ENCODE measurements at regions not wholly inside any gene's neighbourhood (a gene's known extent, or its start where the extent isn't known, plus 50 kb on each side); places are given as distances from the start of the nearest gene placed in this dataset.

DNA sequence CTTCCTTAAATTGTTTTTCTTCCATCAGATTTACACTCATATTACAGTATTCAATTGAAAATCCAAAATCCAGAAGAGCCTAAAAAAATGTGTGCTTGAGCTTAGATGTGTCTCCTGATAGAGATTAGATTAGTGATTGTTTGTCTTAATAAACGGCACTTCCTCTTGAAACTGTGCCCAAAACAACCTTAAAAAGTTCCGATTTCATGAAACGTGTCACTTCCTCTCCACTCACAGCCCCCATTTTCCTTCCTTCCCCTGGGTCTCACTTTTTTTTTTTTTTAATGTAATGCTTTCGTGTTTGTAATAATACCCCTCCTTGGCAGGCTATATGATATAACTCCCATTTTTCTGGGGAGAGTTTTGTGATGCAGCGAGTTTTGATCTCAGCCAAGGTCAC, 114.8 kb upstream of the ADO start:
- ATAC-seq = peak in 1 of 4 donors; percentile 56
- TF ChIP-seq, protein P1, sequence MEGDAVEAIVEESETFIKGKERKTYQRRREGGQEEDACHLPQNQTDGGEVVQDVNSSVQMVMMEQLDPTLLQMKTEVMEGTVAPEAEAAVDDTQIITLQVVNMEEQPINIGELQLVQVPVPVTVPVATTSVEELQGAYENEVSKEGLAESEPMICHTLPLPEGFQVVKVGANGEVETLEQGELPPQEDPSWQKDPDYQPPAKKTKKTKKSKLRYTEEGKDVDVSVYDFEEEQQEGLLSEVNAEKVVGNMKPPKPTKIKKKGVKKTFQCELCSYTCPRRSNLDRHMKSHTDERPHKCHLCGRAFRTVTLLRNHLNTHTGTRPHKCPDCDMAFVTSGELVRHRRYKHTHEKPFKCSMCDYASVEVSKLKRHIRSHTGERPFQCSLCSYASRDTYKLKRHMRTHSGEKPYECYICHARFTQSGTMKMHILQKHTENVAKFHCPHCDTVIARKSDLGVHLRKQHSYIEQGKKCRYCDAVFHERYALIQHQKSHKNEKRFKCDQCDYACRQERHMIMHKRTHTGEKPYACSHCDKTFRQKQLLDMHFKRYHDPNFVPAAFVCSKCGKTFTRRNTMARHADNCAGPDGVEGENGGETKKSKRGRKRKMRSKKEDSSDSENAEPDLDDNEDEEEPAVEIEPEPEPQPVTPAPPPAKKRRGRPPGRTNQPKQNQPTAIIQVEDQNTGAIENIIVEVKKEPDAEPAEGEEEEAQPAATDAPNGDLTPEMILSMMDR (IDR thresholded peaks at IDR 0.05) = no peak
- no peak for TF ChIP-seq POLR2A (IDR thresholded peaks at IDR 0.05)
- DNase-seq = no peak
- Histone ChIP-seq H3K9me3 (no peaks in the 10 kb centered on the region), H3K27ac (peak overlapping the region in 1 of 3 donors; percentile 31), H3K36me3 (no peaks in the 10 kb centered on the region), H3K27me3 (no peaks in the 10 kb centered on the region), H3K4me1 (no peaks in the 10 kb centered on the region), H3K4me3 (no peak overlapping the region)
- WGBS (ENCODE audit: insufficient coverage, low coverage, low lambda C conversion rate, missing lambda C conversion rate) = 30% methylated on average over 5 of the region's 5 CpGs
- intact Hi-C loops (cut with DNase I) = no loop called here

DNA sequence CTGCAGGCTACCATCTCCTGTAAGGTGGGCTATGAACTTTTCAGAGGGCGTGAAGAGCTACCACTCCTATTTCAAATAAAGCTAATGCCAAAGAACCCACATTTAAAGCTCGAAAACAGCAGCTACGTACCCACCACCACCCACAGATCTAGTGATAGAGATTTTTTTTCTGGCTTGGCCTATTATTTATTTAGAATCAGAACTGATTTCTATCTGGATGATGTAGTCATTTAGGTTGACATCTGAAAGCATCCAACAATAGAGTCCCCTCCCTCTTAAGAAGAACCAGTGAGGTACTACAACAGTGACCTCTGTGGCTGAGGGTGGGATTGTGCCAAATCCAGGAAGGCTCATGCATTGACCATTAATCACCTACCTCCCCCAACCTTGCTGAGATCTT, 113.8 kb upstream of the ADO start:
- ATAC-seq (no peak), DNase-seq (no peak)
- WGBS (ENCODE audit: insufficient coverage, low coverage, low lambda C conversion rate, missing lambda C conversion rate) = 71% methylated on average over 3 of the region's 3 CpGs
- intact Hi-C loops (cut with DNase I) = no loop called here
- TF ChIP-seq, protein P1 (IDR thresholded peaks at IDR 0.05) = no peak
- no peak for TF ChIP-seq POLR2A (IDR thresholded peaks at IDR 0.05)
- H3K27ac ChIP-seq = no peak overlapping the region
- H3K4me1 ChIP-seq = no peaks in the 10 kb centered on the region
- H3K9me3 ChIP-seq = no peaks in the 10 kb centered on the region
- no peaks in the 10 kb centered on the region for H3K27me3 ChIP-seq
- no peaks in the 10 kb centered on the region for H3K36me3 ChIP-seq
- no peak overlapping the region for H3K4me3 ChIP-seq

DNA sequence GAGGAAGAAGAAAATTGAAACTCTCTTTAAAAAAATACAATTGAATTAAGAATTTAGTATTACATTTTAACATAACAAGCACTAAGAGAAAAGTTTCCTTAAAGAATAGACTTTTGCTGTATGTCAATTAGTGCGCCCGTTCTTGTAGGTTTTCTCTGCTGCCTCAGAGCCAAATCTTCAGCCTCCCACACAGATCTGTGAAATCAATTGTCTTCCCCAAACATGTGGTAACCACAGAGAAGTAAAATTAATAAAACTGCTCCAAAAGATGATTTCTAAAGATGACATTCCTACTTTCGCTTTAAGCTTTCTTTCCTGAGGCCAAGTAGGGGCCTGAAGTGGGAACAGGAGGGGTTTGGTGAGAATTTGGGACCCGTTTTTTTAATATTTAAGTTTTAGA, 113.2 kb upstream of the ADO start:
- Histone ChIP-seq H3K4me3 (no peak overlapping the region), H3K4me1 (no peaks in the 10 kb centered on the region), H3K9me3 (no peaks in the 10 kb centered on the region), H3K27me3 (no peaks in the 10 kb centered on the region), H3K36me3 (no peaks in the 10 kb centered on the region), H3K27ac (no peak overlapping the region)
- DNase-seq (no peak), ATAC-seq (no peak)
- TF ChIP-seq POLR2A (IDR thresholded peaks at IDR 0.05) = no peak
- TF ChIP-seq, protein P1 (IDR thresholded peaks at IDR 0.05) = no peak
- WGBS (ENCODE audit: insufficient coverage, low coverage, low lambda C conversion rate, missing lambda C conversion rate) = 38% methylated on average over 4 of the region's 4 CpGs
- intact Hi-C loops (cut with DNase I) = no loop called here

DNA sequence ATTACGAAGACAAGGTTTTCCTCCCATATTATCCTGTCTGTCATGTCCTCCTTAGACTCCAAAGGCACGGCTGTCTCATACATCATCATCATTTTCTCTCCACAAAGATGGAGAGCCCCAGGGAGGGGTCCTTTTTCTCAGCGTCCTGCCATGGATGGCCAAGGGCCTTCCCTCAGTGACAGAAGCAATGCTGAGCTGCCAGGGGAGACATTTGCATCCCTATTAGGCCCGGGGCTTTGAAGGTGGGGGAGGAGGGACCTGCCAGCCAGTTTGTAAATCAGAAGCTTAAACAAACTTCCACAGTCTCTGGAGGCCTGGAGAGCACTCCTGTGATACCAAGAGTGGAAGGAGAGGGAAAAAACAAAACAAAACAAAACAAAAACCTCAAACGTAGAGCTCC, 112.4 kb upstream of the ADO start:
- no peaks in the 10 kb centered on the region for H3K4me1 ChIP-seq
- no peaks in the 10 kb centered on the region for H3K27me3 ChIP-seq
- ATAC-seq (no peak), DNase-seq (no peak)
- WGBS (ENCODE audit: insufficient coverage, low coverage, low lambda C conversion rate, missing lambda C conversion rate) = 57% methylated on average over 5 of the region's 5 CpGs
- TF ChIP-seq, protein P1 (IDR thresholded peaks at IDR 0.05) = no peak
- TF ChIP-seq POLR2A (IDR thresholded peaks at IDR 0.05) = no peak
- intact Hi-C loops (cut with DNase I) = no loop called here
- no peaks in the 10 kb centered on the region for H3K9me3 ChIP-seq
- H3K36me3 ChIP-seq = no peaks in the 10 kb centered on the region
- H3K4me3 ChIP-seq = no peak overlapping the region
- no peak overlapping the region for H3K27ac ChIP-seq

DNA sequence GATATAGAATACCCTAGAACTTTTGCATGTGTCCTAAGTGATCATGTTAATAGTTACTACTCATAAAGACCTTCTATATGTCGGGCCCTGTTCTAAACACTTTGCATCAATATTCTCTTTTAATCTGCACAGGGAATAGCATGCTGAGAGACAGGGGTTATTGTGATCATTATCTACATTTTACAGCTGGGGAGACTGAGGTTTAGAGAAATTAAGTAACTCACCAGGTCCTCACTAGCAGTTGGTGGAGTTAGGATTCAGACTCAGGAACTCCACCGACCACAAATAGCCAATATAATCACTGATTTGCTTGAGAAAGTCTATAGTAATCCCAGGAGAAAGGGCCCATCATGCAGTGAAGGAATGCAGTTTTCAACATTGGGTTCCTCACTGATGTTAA, 111.2 kb upstream of the ADO start:
- Histone ChIP-seq H3K9me3 (no peaks in the 10 kb centered on the region), H3K36me3 (no peaks in the 10 kb centered on the region), H3K4me3 (no peak overlapping the region), H3K27ac (no peak overlapping the region), H3K4me1 (no peaks in the 10 kb centered on the region), H3K27me3 (no peaks in the 10 kb centered on the region)
- no peak for DNase-seq
- no peak for ATAC-seq
- TF ChIP-seq, protein P1 (IDR thresholded peaks at IDR 0.05) = no peak
- no peak for TF ChIP-seq POLR2A (IDR thresholded peaks at IDR 0.05)
- intact Hi-C loops (cut with DNase I) = no loop called here
- 74% methylated on average over 2 of the region's 2 CpGs for WGBS (ENCODE audit: insufficient coverage, low coverage, low lambda C conversion rate, missing lambda C conversion rate)

Data from right lobe of liver (tissue), 6 donors.